Psoas muscle (tissue), 7 donors: ENCODE measurements at regions not wholly inside any gene's neighbourhood (a gene's known extent, or its start where the extent isn't known, plus 50 kb on each side); places are given as distances from the start of the nearest gene placed in this dataset.

Source experiments
- ATAC-seq, 4 donors: fragments of 200-7000 bp; cut with Tn5 transposase; one replicate each; pipeline ENCODE4 v1.9.1; 2020; ENCODE audit warnings: moderate library complexity in 3 of 4, mild to moderate bottlenecking in 2 of 4
- DNase-seq, 2 donors: peaks; one replicate each; pipeline ENCODE4 v3.0.0-alpha.2; 2020
- H3K27ac ChIP-seq: fragments of 200-600 bp; one replicate; pipeline ENCODE4 v1.8.0; 2022
- H3K27me3 ChIP-seq, 3 donors: fragments of 200-600 bp in 1 of 3; one replicate each; pipeline versions ENCODE4 v1.6.1 to v1.8.0; 2013 to 2022; ENCODE audit warnings: low read length in 2 of 3, mild to moderate bottlenecking in 2 of 3, moderate library complexity in 1 of 3; ENCODE audit not compliant: insufficient read depth in 3 of 3
- H3K36me3 ChIP-seq, 2 donors: fragments of 200-600 bp in 1 of 2; one replicate each; pipeline versions ENCODE4 v1.6.1 to v1.8.0; 2013 to 2022; ENCODE audit warnings: low read depth in 1 of 2, mild to moderate bottlenecking in 1 of 2, moderate library complexity in 1 of 2; ENCODE audit not compliant: insufficient read depth in 1 of 2
- H3K4me1 ChIP-seq: fragments of 200-600 bp; one replicate; pipeline ENCODE4 v1.8.0; 2022
- H3K4me3 ChIP-seq: fragments of 200-600 bp; one replicate; pipeline ENCODE4 v1.8.0; 2022; ENCODE audit warnings: mild to moderate bottlenecking
- H3K9me3 ChIP-seq: fragments of 200-600 bp; one replicate; pipeline ENCODE4 v1.8.0; 2022
- CTCF ChIP-seq: fragments of 200-600 bp; IDR thresholded peaks from one replicate; pipeline ENCODE4 v1.8.0; 2022; ENCODE audit warnings: antibody characterized with exemption
- WGBS, 3 donors: extraction: QIAGEN DNeasy Blood & Tissue Kit; methylation state at CpG; one replicate each; pipeline versions ENCODE4 v1.1.6 to v1.1.7; 2013; 5-methylcytosine and 5-hydroxymethylcytosine counted together
- intact Hi-C, 2 donors: fragments of 100-400 bp; cut with DNase I; formaldehyde crosslinking; loops; one replicate each; pipeline versions ENCODE4 v1.11.0 to v1.14.2; 2022
- donor health status: healthy with polysubstance abuse.
- donor health status: DM: no; HTN: no; CAD: no; lungs with moderate emphysema.
- donor health status: Bipolar disorder and iron deficiency.
- donor health status: healthy.
- donor health status: DM: yes; HTN: yes; CAD: no.
- donor health status: DM: no; HTN: no; CAD: no.
- donor health status: DM: yes; HTN: yes; CAD: no.

GRCh38 chr1:208559597-208560329 lies 315.6 kb upstream of the PLXNA2 start:
- WGBS, 3 donors = 80 to 82% (median 81%) methylated on average over 6 of the region's 6 CpGs
- intact Hi-C loops = no loop called here
- H3K27ac ChIP-seq = no peak overlapping the region
- ATAC-seq = no peak
- TF ChIP-seq CTCF = no peak
- no peak for DNase-seq
- no peaks in the 10 kb centered on the region for H3K9me3 ChIP-seq
- H3K27me3 ChIP-seq = no peaks in the 10 kb centered on the region
- H3K4me1 ChIP-seq = no peaks in the 10 kb centered on the region
- no peaks in the 10 kb centered on the region for H3K36me3 ChIP-seq
- H3K4me3 ChIP-seq = no peak overlapping the region

GRCh38 chr1:208562151-208562960 lies 318.2 kb upstream of the PLXNA2 start:
- H3K27me3 ChIP-seq = no peaks in the 10 kb centered on the region
- no peaks in the 10 kb centered on the region for H3K9me3 ChIP-seq
- no peak for TF ChIP-seq CTCF
- 62 to 86% (median 81%) methylated on average over 3 of the region's 3 CpGs for WGBS, 3 donors
- no peaks in the 10 kb centered on the region for H3K4me1 ChIP-seq
- no peak for DNase-seq
- no peak for ATAC-seq
- no peak overlapping the region for H3K27ac ChIP-seq
- intact Hi-C loops = no loop called here
- no peaks in the 10 kb centered on the region for H3K36me3 ChIP-seq
- no peak overlapping the region for H3K4me3 ChIP-seq

DNA sequence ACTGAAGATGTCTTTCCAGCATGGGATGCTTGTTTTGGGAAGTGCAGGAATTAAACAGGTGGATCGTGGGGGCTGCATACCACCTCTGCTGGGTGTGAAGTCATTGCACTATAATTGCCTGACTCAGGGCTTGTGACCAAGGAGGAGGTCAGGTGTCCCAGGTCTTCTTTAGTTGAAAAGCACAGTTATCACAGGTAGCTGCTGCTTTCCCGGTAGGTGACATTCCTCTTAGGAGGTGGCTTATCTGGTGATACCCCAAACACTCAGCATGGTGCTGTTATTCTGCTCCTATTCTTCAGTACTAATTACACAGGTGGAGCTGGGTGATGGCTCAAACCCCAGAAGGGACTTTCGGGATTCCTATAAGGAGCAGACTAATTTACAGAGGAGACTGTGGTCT lies 320.3 kb upstream of the PLXNA2 start:
- Histone ChIP-seq H3K36me3 (no peaks in the 10 kb centered on the region), H3K9me3 (no peaks in the 10 kb centered on the region), H3K4me3 (no peak overlapping the region), H3K27me3 (no peaks in the 10 kb centered on the region), H3K27ac (no peak overlapping the region), H3K4me1 (no peaks in the 10 kb centered on the region)
- no peak for DNase-seq
- no peak for ATAC-seq
- WGBS, 3 donors = 88 to 96% (median 93%) methylated on average over 3 of the region's 3 CpGs
- intact Hi-C loops = no loop called here
- no peak for TF ChIP-seq CTCF

- H3K9me3 ChIP-seq = no peaks in the 10 kb centered on the region
- no peaks in the 10 kb centered on the region for H3K36me3 ChIP-seq
- H3K4me1 ChIP-seq = no peaks in the 10 kb centered on the region
- no peak overlapping the region for H3K27ac ChIP-seq
- TF ChIP-seq CTCF = no peak
- no peak for ATAC-seq
- 47 to 67% (median 49%) methylated on average over 6 of the region's 6 CpGs for WGBS, 3 donors
- H3K4me3 ChIP-seq = no peak overlapping the region
- no peaks in the 10 kb centered on the region for H3K27me3 ChIP-seq
- intact Hi-C loops = no loop called here
- DNase-seq = no peak
Measured at GRCh38 chr1:208565756-208566440, 321.7 kb upstream of the PLXNA2 start.
